ENCODE measurements at regions not wholly inside any gene's neighbourhood (a gene's known extent, or its start where the extent isn't known, plus 50 kb on each side); places are given as distances from the start of the nearest gene placed in this dataset.

DNA sequence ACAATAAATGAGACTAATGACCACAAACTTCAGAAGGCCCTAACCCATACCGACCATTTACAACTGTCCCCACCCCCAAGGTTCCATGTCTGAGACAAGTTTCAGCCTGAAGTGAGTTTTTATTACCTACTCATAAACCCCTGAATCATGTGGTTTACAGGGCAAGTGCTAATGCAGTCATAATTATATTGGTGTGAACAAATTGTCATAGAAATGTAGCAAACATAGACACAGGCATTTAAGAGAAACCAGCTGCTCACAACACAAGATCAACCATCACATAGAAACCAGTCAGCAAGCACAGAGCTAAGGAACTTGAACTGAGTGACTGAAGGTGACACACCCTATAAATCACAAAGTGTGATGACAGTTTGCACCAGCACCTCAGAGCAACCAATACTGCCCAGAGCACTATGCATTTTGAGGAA is 173.8 kb upstream of the MID1 start:
- Histone ChIP-seq H3K27me3 (replicated peaks in 1 of 2; ENCODE audit: control insufficient read depth in 2 of 2, insufficient read depth in 2 of 2, low read length in 1 of 2) (no peaks in the 10 kb centered on the region), H3K79me2 (ENCODE audit: control insufficient read depth, insufficient read depth, low read length) (no peaks in the 10 kb centered on the region), H3K36me3 (ENCODE audit: control insufficient read depth in 2 of 2, insufficient read depth in 2 of 2, low read length in 1 of 2) (no peaks in the 10 kb centered on the region), H3K9ac (ENCODE audit: control insufficient read depth, insufficient read depth, low read length) (no peak overlapping the region), H3K4me1 (ENCODE audit: control insufficient read depth, insufficient read depth, low read length) (no peaks in the 10 kb centered on the region), H3K4me3 (no peak overlapping the region), H3K4me2 (ENCODE audit: control insufficient read depth, insufficient read depth) (no peak overlapping the region), H4K20me1 (ENCODE audit: control insufficient read depth, insufficient read depth) (no peaks in the 10 kb centered on the region), H3K9me3 (replicated peaks; ENCODE audit: control insufficient read depth, insufficient read depth, low read length) (no peaks in the 10 kb centered on the region), H2AFZ (ENCODE audit: control insufficient read depth, low read depth, low read length) (no peak overlapping the region), H3K27ac (ENCODE audit: control insufficient read depth, insufficient read depth) (no peak overlapping the region)
- ChIA-PET SMC1A (ENCODE audit: uncharacterized antibody, unreplicated experiment) (interaction anchor here (0.7 kb wide), 1 partner anchor 30 kb away, joined by 3 read pairs; no protein-coding TSS in a partner anchor), POLR2A (no interaction called here), CTCF (interaction anchor here (1.1 kb wide), 1 partner anchor 12 kb away, joined by 3 read pairs; no protein-coding TSS in a partner anchor), RAD21 (ENCODE audit: unreplicated experiment) (no interaction called here)
- 24% methylated on average over 1 of the region's 1 CpG for WGBS (ENCODE audit: insufficient coverage, insufficient replicate concordance, low lambda C conversion rate, missing lambda C conversion rate)
- in situ Hi-C loops (cut with MboI), result no loop called here
- FAIRE-seq, result no peak
- no peak for ATAC-seq
- TF ChIP-seq, protein P1, sequence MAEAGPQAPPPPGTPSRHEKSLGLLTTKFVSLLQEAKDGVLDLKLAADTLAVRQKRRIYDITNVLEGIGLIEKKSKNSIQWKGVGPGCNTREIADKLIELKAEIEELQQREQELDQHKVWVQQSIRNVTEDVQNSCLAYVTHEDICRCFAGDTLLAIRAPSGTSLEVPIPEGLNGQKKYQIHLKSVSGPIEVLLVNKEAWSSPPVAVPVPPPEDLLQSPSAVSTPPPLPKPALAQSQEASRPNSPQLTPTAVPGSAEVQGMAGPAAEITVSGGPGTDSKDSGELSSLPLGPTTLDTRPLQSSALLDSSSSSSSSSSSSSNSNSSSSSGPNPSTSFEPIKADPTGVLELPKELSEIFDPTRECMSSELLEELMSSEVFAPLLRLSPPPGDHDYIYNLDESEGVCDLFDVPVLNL (IDR thresholded peaks at IDR 0.05; ENCODE audit: low read depth, low read length), result no peak
- no peak for TF ChIP-seq MYC (IDR thresholded peaks at IDR 0.05; ENCODE audit: insufficient read depth, insufficient read length, insufficient replicate concordance, low read length, severe bottlenecking)
- TF ChIP-seq, protein P2, sequence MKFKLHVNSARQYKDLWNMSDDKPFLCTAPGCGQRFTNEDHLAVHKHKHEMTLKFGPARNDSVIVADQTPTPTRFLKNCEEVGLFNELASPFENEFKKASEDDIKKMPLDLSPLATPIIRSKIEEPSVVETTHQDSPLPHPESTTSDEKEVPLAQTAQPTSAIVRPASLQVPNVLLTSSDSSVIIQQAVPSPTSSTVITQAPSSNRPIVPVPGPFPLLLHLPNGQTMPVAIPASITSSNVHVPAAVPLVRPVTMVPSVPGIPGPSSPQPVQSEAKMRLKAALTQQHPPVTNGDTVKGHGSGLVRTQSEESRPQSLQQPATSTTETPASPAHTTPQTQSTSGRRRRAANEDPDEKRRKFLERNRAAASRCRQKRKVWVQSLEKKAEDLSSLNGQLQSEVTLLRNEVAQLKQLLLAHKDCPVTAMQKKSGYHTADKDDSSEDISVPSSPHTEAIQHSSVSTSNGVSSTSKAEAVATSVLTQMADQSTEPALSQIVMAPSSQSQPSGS (IDR thresholded peaks at IDR 0.05; ENCODE audit: low read length), result no peak
- no peak for TF ChIP-seq MEF2A (IDR thresholded peaks at IDR 0.05; ENCODE audit: insufficient read depth, low read depth, low read length)
- no peak for TF ChIP-seq CREM (IDR thresholded peaks at IDR 0.05; ENCODE audit: low read depth)
- TF ChIP-seq CHD1 (IDR thresholded peaks at IDR 0.05; ENCODE audit: low read depth, low read length), result no peak
- TF ChIP-seq KLF5 (IDR thresholded peaks at IDR 0.05; ENCODE audit: partially characterized antibody), result no peak
- TF ChIP-seq, protein P3, sequence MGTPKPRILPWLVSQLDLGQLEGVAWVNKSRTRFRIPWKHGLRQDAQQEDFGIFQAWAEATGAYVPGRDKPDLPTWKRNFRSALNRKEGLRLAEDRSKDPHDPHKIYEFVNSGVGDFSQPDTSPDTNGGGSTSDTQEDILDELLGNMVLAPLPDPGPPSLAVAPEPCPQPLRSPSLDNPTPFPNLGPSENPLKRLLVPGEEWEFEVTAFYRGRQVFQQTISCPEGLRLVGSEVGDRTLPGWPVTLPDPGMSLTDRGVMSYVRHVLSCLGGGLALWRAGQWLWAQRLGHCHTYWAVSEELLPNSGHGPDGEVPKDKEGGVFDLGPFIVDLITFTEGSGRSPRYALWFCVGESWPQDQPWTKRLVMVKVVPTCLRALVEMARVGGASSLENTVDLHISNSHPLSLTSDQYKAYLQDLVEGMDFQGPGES (IDR thresholded peaks at IDR 0.05), result no peak
- TF ChIP-seq ZZZ3 (IDR thresholded peaks at IDR 0.05; ENCODE audit: control insufficient read depth, insufficient read length, low read depth), result no peak
- intact Hi-C loops (cut with micrococcal nuclease; ENCODE audit: unreplicated experiment), result no loop called here
- BruUV-seq (replicated peaks), result no TSS peak
- DNase-seq (ENCODE audit: low read depth, low spot score), result no peak
